Endothelial cell (in vitro differentiated cells): ENCODE measurements at regions not wholly inside any gene's neighbourhood (a gene's known extent, or its start where the extent isn't known, plus 50 kb on each side); places are given as distances from the start of the nearest gene placed in this dataset.
A peak's percentile ranks its signal among the peaks of the same experiment; 100 is the strongest.

Experiments
- DNase-seq: peaks from one replicate; pipeline ENCODE4 v3.0.0; 2021; ENCODE audit warnings: low spot score
- H3K27ac Mint-ChIP-seq: one replicate; pipeline ENCODE4 v1.8.0; 2021; ENCODE audit warnings: mixed read lengths, inconsistent platforms; ENCODE audit not compliant: unreplicated experiment
- H3K27me3 Mint-ChIP-seq: one replicate; pipeline ENCODE4 v1.8.0; 2021; ENCODE audit warnings: mild to moderate bottlenecking, moderate library complexity, mixed read lengths, inconsistent platforms; ENCODE audit not compliant: unreplicated experiment
- H3K36me3 Mint-ChIP-seq: one replicate; pipeline ENCODE4 v1.8.0; 2021; ENCODE audit warnings: mild to moderate bottlenecking, low read depth, mixed read lengths, inconsistent platforms; ENCODE audit not compliant: unreplicated experiment
- H3K4me1 Mint-ChIP-seq: one replicate; pipeline ENCODE4 v1.8.0; 2021; ENCODE audit warnings: mild to moderate bottlenecking, mixed read lengths, inconsistent platforms; ENCODE audit not compliant: unreplicated experiment
- H3K4me3 Mint-ChIP-seq: one replicate; pipeline ENCODE4 v1.8.0; 2021; ENCODE audit warnings: mild to moderate bottlenecking, mixed read lengths, inconsistent platforms; ENCODE audit not compliant: unreplicated experiment
- H3K9me3 Mint-ChIP-seq: one replicate; pipeline ENCODE4 v1.8.0; 2021; ENCODE audit warnings: mixed read lengths, inconsistent platforms; ENCODE audit not compliant: unreplicated experiment
- CTCF ChIP-seq: fragments of 200-600 bp; sonication (generic); IDR thresholded peaks from one replicate; pipeline ENCODE4 v1.5.0; 2021; ENCODE audit warnings: antibody characterized with exemption; ENCODE audit not compliant: unreplicated experiment

- H3K9me3 Mint-ChIP-seq: no peaks in the 10 kb centered on the region
Observed at GRCh38 chr12:97300431-97300830, 162.2 kb upstream of the RMST start.

GRCh38 chr12:97300891-97301290 is 161.7 kb upstream of the RMST start:
- no peak for TF ChIP-seq CTCF
- Mint-ChIP-seq H3K27me3 (peaks cover 4% of the 10 kb centered on the region), H3K4me3 (no peak overlapping the region), H3K9me3 (no peaks in the 10 kb centered on the region), H3K27ac (no peak overlapping the region), H3K36me3 (no peaks in the 10 kb centered on the region), H3K4me1 (peaks cover 14% of the 10 kb centered on the region)
- DNase-seq: no peak

More at GRCh38 chr12:97300431-97300830, 162.2 kb upstream of the RMST start:
- Mint-ChIP-seq H3K27me3 (peaks cover 4% of the 10 kb centered on the region), H3K4me1 (peaks cover 10% of the 10 kb centered on the region), H3K4me3 (no peak overlapping the region), H3K27ac (no peak overlapping the region), H3K36me3 (no peaks in the 10 kb centered on the region)
- no peak for DNase-seq
- TF ChIP-seq CTCF: no peak

- Mint-ChIP-seq H3K9me3 (no peaks in the 10 kb centered on the region), H3K27me3 (peaks cover 4% of the 10 kb centered on the region), H3K4me1 (peaks cover 21% of the 10 kb centered on the region), H3K27ac (no peak overlapping the region), H3K4me3 (no peak overlapping the region), H3K36me3 (no peaks in the 10 kb centered on the region)
- DNase-seq: no peak
- TF ChIP-seq CTCF: no peak
Observed at GRCh38 chr12:97301576-97301975, 161.0 kb upstream of the RMST start.

- H3K27ac Mint-ChIP-seq: peak overlapping the region; percentile 78
- DNase-seq: no peak
Observed at GRCh38 chr12:97305651-97306050, 157.0 kb upstream of the RMST start.

GRCh38 chr12:97306147-97306546 is 156.5 kb upstream of the RMST start:
- H3K36me3 Mint-ChIP-seq: no peaks in the 10 kb centered on the region
- peaks cover 25% of the 10 kb centered on the region for H3K4me1 Mint-ChIP-seq
- H3K27ac Mint-ChIP-seq: peak overlapping the region; percentile 78
- H3K9me3 Mint-ChIP-seq: no peaks in the 10 kb centered on the region
- peaks cover 4% of the 10 kb centered on the region for H3K27me3 Mint-ChIP-seq
- no peak overlapping the region for H3K4me3 Mint-ChIP-seq
- no peak for TF ChIP-seq CTCF
- peak; percentile 5 for DNase-seq

More at GRCh38 chr12:97305651-97306050, 157.0 kb upstream of the RMST start:
- H3K36me3 Mint-ChIP-seq: no peaks in the 10 kb centered on the region
- H3K4me3 Mint-ChIP-seq: no peak overlapping the region
- no peaks in the 10 kb centered on the region for H3K9me3 Mint-ChIP-seq
- peaks cover 25% of the 10 kb centered on the region for H3K4me1 Mint-ChIP-seq
- peaks cover 4% of the 10 kb centered on the region for H3K27me3 Mint-ChIP-seq
- no peak for TF ChIP-seq CTCF
